MCF 10A (cell line): ENCODE measurements at regions not wholly inside any gene's neighbourhood (a gene's known extent, or its start where the extent isn't known, plus 50 kb on each side); places are given as distances from the start of the nearest gene placed in this dataset.

ENCODE experiments used
- BruUV-seq: library from RNA; stranded (reverse); fragments of 400-500 nt; replicated peaks from 2 replicates; lab custom pipeline; 2021; lab: Mats Ljungman, UMichigan
- CTCF ChIA-PET: fragments of 300-600 bp; sonication (Branson Sonifier 250); formaldehyde crosslinking; extraction: SDS; loops from one replicate; lab custom pipeline; 2021; ENCODE audit warnings: antibody characterized with exemption, inconsistent platforms; lab: Yijun Ruan, JAX
- POLR2A ChIA-PET: fragments of 300-600, 350-650 bp; sonication (Branson Sonifier 250); formaldehyde crosslinking; extraction: SDS; loops from one replicate; lab custom pipeline; 2020; ENCODE audit warnings: antibody characterized with exemption, inconsistent platforms; lab: Yijun Ruan, JAX
- DNase-seq: peaks from one replicate; pipeline ENCODE4 v3.0.0-alpha.2; 2018; ENCODE audit not compliant: unreplicated experiment
- H3K27ac Mint-ChIP-seq: one replicate; pipeline ENCODE4 v1.8.0; 2022; ENCODE audit warnings: mild to moderate bottlenecking, low read depth, mixed read lengths; ENCODE audit not compliant: unreplicated experiment
- H3K27me3 Mint-ChIP-seq: one replicate; pipeline ENCODE4 v1.8.0; 2022; ENCODE audit warnings: mixed read lengths; ENCODE audit not compliant: insufficient read depth, unreplicated experiment
- H3K36me3 Mint-ChIP-seq: one replicate; pipeline ENCODE4 v1.8.0; 2022; ENCODE audit warnings: mild to moderate bottlenecking, moderate library complexity, mixed read lengths; ENCODE audit not compliant: insufficient read depth, unreplicated experiment
- H3K4me1 Mint-ChIP-seq: one replicate; pipeline ENCODE4 v1.8.0; 2022; ENCODE audit warnings: mixed read lengths; ENCODE audit not compliant: insufficient read depth, unreplicated experiment
- H3K4me3 Mint-ChIP-seq: one replicate; pipeline ENCODE4 v1.8.0; 2022; ENCODE audit warnings: mild to moderate bottlenecking, moderate library complexity, mixed read lengths; ENCODE audit not compliant: unreplicated experiment
- H3K9me3 Mint-ChIP-seq: one replicate; pipeline ENCODE4 v1.8.0; 2022; ENCODE audit warnings: mixed read lengths; ENCODE audit not compliant: unreplicated experiment
- intact Hi-C: fragments of 100-400 bp; cut with micrococcal nuclease; formaldehyde crosslinking; loops from 2 replicates; pipeline ENCODE4 v1.14.1; 2022
- TF ChIP-seq, protein P1 (sequence below): fragments of 200-600 bp; IDR thresholded peaks from one replicate; pipeline ENCODE4 v1.8.0; 2022; ENCODE audit warnings: antibody characterized with exemption, mild to moderate bottlenecking; ENCODE audit not compliant: unreplicated experiment

DNA sequence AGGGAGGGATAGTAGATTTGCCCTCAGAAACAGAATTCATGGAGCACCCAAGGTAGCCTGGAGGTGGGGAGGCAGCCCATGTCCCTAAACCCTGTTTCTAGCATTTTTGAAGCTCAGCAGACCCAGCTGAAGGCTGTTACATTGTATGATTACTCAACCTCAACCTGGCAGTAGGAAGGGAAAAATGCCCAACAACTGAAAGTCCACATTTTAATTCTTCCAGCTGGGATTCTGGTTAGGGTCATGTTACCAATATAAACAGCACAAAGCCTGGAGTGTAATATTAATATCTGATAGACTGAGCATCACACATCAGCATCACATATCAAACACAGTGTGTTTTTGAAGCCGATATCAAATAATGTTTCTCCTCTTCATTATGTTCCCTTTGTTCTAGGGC lies 437.0 kb downstream of the HRH4 start:
- ChIA-PET POLR2A (no interaction called here), CTCF (no interaction called here)
- BruUV-seq = no TSS peak
- Mint-ChIP-seq H3K36me3 (no peaks in the 10 kb centered on the region), H3K4me1 (no peaks in the 10 kb centered on the region), H3K9me3 (peaks cover 47% of the 10 kb centered on the region), H3K27me3 (no peaks in the 10 kb centered on the region), H3K27ac (no peak overlapping the region), H3K4me3 (no peak overlapping the region)
- TF ChIP-seq, protein P1, sequence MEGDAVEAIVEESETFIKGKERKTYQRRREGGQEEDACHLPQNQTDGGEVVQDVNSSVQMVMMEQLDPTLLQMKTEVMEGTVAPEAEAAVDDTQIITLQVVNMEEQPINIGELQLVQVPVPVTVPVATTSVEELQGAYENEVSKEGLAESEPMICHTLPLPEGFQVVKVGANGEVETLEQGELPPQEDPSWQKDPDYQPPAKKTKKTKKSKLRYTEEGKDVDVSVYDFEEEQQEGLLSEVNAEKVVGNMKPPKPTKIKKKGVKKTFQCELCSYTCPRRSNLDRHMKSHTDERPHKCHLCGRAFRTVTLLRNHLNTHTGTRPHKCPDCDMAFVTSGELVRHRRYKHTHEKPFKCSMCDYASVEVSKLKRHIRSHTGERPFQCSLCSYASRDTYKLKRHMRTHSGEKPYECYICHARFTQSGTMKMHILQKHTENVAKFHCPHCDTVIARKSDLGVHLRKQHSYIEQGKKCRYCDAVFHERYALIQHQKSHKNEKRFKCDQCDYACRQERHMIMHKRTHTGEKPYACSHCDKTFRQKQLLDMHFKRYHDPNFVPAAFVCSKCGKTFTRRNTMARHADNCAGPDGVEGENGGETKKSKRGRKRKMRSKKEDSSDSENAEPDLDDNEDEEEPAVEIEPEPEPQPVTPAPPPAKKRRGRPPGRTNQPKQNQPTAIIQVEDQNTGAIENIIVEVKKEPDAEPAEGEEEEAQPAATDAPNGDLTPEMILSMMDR = no peak
- no peak for DNase-seq
- intact Hi-C loops = no loop called here

DNA sequence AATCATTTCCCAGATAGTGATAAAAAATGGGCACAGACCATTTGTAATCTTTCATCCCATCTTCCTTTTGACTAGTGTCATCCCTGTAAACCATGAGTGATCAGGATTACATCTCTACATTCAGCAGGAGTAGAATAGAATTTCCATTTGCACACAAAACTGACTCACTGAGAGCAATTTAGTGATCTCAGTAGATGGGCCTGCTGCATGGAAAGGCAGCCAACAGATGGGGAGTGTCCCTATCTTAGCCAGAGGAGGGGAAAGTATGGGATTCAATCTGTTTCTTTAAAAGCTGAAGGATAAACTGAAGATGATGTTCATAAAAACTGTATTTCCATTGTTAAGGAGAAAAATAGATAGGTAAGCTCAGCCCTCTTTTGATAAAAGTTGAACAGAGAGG lies 441.7 kb downstream of the ZNF521 start:
- BruUV-seq = no TSS peak
- TF ChIP-seq, protein P1 = no peak
- no peaks in the 10 kb centered on the region for H3K27me3 Mint-ChIP-seq

DNA sequence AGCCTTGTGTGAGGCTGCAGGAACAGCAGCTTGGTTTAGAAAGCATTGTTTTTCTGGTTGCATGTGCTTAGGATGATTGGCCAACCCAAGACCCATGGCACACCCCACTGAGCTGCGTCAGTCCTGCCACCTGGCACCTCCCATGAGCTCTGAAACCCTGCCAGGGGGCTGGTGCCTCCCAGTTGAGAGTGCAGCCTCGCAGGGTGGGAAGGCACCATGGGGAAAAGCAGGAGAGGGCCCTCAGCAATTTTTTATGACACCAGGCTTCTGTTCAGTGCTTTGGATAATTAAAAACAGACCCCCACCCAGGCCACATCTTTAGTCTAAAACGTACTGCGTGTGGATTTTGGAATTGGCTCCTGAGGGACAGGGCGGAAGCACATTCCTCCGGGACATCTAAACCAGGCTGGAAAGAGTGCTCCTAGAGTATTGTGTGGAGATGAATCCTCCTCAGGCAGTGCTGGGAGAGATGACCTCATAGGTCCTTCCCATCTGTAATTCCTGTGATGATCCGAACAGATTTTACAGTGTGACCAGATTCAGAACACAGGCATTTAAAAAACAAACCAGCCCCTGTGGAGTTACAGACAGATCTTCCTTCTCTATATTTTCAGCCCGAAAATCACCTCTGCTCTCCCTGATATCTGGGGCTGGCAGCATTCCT lies 438.3 kb downstream of the ZNF521 start:
- H3K27me3 Mint-ChIP-seq = no peaks in the 10 kb centered on the region
- DNase-seq = no peak
- peaks cover 11% of the 10 kb centered on the region for H3K9me3 Mint-ChIP-seq
- no peak overlapping the region for H3K27ac Mint-ChIP-seq
- BruUV-seq = no TSS peak
- ChIA-PET CTCF (no interaction called here), POLR2A (no interaction called here)
- H3K4me1 Mint-ChIP-seq = no peaks in the 10 kb centered on the region
- TF ChIP-seq, protein P1 = no peak
- H3K4me3 Mint-ChIP-seq = no peak overlapping the region
- intact Hi-C loops = no loop called here
- H3K36me3 Mint-ChIP-seq = no peaks in the 10 kb centered on the region

More for the DNA sequence above, 441.7 kb downstream of the ZNF521 start:
- no peak overlapping the region for H3K27ac Mint-ChIP-seq
- no peak for DNase-seq
- ChIA-PET CTCF (no interaction called here), POLR2A (no interaction called here)
- no peak overlapping the region for H3K4me3 Mint-ChIP-seq
- H3K36me3 Mint-ChIP-seq = no peaks in the 10 kb centered on the region
- peaks cover 23% of the 10 kb centered on the region for H3K9me3 Mint-ChIP-seq
- intact Hi-C loops = no loop called here
- H3K4me1 Mint-ChIP-seq = no peaks in the 10 kb centered on the region

DNA sequence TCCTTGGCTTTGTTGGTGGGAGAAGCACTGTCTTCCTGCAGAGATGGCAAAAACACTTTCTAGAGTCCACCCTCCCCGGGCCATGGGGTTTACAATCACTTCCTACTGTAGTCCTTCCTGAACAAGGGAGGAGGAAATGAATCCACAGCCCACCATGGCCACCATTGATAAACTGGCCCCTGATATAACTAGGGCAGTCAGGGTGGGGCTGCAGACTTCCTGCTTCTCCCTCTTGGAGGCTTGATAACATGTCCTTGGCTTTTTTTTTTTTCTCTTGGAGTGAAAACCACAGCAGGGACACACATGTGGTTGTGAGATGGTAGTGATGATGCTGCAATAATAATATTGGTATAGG lies 437.8 kb downstream of the ZNF521 start:
- Mint-ChIP-seq H3K4me1 (no peaks in the 10 kb centered on the region), H3K27me3 (no peaks in the 10 kb centered on the region), H3K27ac (no peak overlapping the region), H3K36me3 (no peaks in the 10 kb centered on the region), H3K9me3 (peaks cover 16% of the 10 kb centered on the region), H3K4me3 (no peak overlapping the region)
- ChIA-PET CTCF (interaction anchor here (0.6 kb wide), 1 partner anchor 167 kb away, joined by 3 read pairs; no protein-coding TSS in a partner anchor), POLR2A (no interaction called here)
- intact Hi-C loops = no loop called here
- DNase-seq = no peak
- no TSS peak for BruUV-seq
- TF ChIP-seq, protein P1 = no peak
